GM21423 (cell line): ENCODE measurements at regions not wholly inside any gene's neighbourhood (a gene's known extent, or its start where the extent isn't known, plus 50 kb on each side); places are given as distances from the start of the nearest gene placed in this dataset.
"Not testable (repeated sequence)": the region's sequence is repeated elsewhere in the genome, so short reads cannot be mapped to it uniquely, and the experiment has no call there.

Experiments used
- ATAC-seq: cut with Tn5 transposase; IDR thresholded peaks from one replicate; pipeline ENCODE4 v1.9.1; 2021; ENCODE audit warnings: mild to moderate bottlenecking, moderate library complexity; ENCODE audit not compliant: unreplicated experiment

- ATAC-seq = no peak
Observed at GRCh38 chr10:90018819-90019218, 317.4 kb downstream of the KIF20B start.

DNA sequence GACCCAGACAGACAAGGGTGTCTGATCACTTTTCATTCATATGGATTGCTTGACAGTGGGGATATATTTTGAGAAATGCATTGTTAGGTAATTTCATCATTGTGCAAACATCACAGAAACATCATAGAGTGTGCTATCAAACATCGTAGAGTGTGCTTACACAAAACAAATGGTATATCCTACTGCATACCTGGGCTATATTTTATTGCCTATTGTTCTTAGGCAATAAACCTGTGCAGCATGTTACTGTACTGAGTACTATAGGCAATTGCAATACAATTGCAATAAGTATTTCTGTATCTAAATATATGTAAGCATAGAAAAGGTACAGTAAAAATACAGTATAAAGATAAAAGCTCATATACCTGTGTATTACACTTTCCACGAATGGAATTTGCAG is 319.1 kb downstream of the KIF20B start:
- ATAC-seq = no peak

- ATAC-seq = no peak
Observed at GRCh38 chr10:90023950-90024349, 322.6 kb downstream of the KIF20B start.

DNA sequence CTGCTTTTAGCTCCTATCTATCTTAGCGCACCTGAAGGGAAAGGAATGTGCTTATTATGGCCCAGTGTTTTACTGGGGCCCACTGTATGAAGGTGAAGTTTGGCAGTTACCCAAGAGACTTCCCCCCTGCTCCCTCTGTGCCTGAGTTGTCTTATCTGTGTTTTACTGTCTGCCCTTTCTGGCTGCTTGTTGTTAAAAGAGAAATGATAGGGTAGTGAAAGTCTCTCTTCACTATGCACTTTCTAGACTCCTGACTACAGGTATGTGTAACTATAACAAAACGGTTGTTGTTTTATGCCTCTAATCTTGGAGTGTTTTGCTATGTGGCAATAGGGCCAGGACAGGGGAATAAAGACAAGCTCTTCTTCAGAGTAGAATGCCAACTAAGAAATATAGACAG is 326.9 kb downstream of the KIF20B start:
- no peak for ATAC-seq

- no peak for ATAC-seq
Observed at GRCh38 chr10:90031776-90032175, 330.4 kb downstream of the KIF20B start.

GRCh38 chr10:90032519-90032918 is 331.1 kb downstream of the KIF20B start:
- no peak for ATAC-seq

DNA sequence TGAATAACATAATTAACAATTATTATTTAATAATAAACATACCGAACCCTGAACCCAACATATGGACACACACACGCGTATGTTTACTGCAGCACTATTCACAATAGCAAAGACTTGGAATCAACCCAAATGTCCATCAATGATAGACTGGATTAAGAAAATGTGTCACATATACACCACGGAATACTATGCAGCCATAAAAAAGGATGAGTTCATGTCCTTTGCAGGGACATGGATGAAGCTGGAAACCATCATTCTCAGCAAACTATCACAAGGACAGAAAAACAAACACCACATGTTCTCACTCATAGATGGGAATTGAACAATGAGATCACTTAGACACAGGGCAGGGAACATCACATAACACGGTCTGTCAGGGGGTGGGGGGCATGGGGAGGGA is 333.5 kb downstream of the KIF20B start:
- ATAC-seq = not testable (repeated sequence)

DNA sequence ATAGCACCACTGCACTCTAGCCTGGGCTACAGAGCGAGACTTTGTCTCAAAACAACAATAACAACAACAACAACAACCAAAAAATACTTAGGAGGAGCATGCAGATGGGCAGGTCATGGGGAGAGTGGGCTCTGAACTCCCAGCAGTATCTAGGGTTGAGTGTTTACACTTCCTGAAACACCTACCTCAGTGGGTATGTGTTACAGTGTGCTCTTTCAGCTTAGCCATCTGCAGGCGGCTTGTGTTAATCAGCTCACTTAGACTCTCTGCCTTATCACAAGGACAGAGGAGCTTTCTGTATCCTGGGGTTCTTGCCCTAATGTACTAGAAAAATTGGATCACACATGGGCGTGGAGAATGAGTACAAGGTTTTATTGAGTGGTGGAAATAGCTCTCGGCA is 340.2 kb downstream of the KIF20B start:
- ATAC-seq = no peak

GRCh38 chr10:90042075-90042474 is 340.7 kb downstream of the KIF20B start:
- no peak for ATAC-seq

GRCh38 chr10:90047243-90047729 is 345.9 kb downstream of the KIF20B start:
- ATAC-seq = peak; percentile 89

- ATAC-seq = no peak
Observed at GRCh38 chr10:90051053-90051452, 349.7 kb downstream of the KIF20B start.

GRCh38 chr10:90051474-90051873 is 350.1 kb downstream of the KIF20B start:
- no peak for ATAC-seq

DNA sequence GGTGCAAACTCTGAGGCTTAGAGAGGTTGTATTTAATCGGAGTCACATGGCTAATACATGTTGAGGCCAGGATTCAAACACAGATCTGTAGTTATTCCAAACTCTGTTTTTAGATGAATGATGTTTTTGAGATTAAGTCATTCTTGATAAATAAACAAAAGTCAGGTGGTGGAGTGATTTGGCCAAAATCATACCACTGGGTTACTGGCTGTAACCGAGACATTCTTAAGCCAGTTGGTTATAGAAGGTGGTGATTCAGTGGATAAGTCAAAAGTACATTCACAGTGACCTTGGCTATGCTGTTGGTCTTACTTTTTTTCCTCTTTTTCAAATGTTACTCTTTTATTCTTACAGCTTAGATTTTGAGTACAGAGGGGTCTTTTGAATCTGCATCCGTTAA is 361.4 kb downstream of the KIF20B start:
- no peak for ATAC-seq

GRCh38 chr10:90064295-90064694 is 362.9 kb downstream of the KIF20B start:
- no peak for ATAC-seq

DNA sequence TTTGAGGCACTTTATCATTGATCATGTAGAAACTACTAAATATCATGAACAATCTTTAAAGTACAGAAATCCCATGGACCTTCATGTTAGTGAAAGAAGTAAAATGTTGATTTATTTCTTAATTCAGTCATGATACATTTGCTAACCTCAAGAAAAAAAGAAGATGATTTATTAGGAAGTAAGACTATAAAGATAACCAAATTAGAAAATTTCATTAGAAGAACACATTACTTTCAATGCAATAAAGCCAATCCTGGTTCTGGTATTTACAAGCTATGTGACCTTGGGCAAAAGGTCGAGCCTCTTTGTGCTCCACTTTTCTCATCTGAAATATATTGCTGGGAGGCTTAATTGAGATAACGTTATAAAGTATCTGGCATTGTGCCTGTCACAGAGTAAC is 365.0 kb downstream of the KIF20B start:
- no peak for ATAC-seq

- no peak for ATAC-seq
Observed at GRCh38 chr10:90075995-90076394, 374.6 kb downstream of the KIF20B start.

- ATAC-seq = no peak
Observed at GRCh38 chr10:90079819-90080218, 378.4 kb downstream of the KIF20B start.

GRCh38 chr10:90086606-90087190 is 385.3 kb downstream of the KIF20B start:
- not testable (repeated sequence) for ATAC-seq

GRCh38 chr10:90087197-90088023 is 386.0 kb downstream of the KIF20B start:
- peak; percentile 100 for ATAC-seq

- no peak for ATAC-seq
Observed at GRCh38 chr10:90088024-90088317, 386.6 kb downstream of the KIF20B start.

DNA sequence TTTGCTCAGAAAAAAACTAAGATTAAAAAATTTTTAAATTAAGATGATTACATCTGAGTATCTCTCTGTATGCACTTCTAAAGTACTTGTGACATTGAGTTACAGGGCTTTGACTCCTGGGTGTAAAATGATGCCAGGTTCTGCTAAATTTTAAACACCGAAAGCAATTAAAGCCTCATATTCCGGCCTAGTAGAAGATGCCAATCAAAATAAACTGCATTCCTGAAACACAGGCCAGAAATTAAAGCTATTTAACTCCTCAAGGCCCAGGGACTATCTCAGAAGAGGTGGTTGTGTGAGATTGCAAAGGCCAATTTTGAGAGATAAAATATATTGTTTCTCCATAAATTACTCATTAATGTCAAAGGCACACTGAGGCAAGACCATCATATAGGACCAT is 388.3 kb downstream of the KIF20B start:
- ATAC-seq = no peak

DNA sequence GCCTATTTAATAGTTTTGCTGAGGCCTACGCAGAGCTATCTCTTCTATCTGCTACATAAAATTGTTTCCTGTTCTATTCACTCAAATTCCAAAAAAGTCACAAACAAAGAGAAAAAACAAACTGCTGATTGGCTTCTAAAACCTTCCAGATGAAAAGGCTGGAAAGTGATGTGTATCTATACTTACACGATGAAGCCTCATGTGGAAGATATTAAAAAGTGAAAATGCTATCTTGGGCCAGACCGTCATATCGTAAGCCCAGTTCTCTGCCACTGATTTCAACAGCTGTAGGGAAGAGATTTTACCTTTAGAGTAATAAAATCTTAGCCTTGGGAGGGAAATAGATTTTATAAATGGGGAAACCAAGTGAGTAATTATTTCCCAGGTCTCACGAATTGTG is 394.8 kb downstream of the KIF20B start:
- ATAC-seq = no peak

DNA sequence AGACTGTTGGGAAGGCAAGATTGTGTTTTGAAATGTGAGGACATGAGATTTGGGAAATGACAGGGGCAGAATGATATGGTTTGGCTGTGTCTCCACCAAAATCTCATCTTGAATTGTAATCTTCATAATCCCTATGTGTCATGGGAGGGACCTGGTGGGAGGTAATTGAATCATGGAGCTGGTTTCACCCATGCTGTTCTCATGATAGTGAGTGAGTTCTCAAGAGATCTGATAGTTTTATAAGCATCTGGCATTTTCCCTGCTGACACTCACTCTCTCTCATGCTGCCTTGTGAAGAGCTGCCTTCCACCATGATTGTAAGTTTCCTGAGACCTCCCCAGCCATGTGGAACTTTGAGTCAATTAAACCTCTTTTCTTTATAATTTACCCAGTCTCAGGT is 406.2 kb downstream of the KIF20B start:
- ATAC-seq = not testable (repeated sequence)
